Naive B cell (primary cell): ENCODE measurements at regions not wholly inside any gene's neighbourhood (a gene's known extent, or its start where the extent isn't known, plus 50 kb on each side); places are given as distances from the start of the nearest gene placed in this dataset.

Source experiments
- ATAC-seq, 2 donors: fragments of 150-1000 bp; cut with Tn5 transposase; 2 replicates each; pipeline ENCODE4 v1.10.0; 2021; ENCODE audit warnings: low read depth in 2 of 2, mild to moderate bottlenecking in 2 of 2, moderate library complexity in 2 of 2
- DNase-seq: peaks from one replicate; pipeline ENCODE4 v3.0.0; 2022
- H3K27ac Mint-ChIP-seq, 6 donors: one replicate each; pipeline ENCODE4 v1.8.0; 2020 to 2022; ENCODE audit warnings: mild to moderate bottlenecking in 6 of 6, mixed read lengths in 6 of 6, moderate library complexity in 5 of 6, inconsistent platforms in 2 of 6
- H3K27me3 Mint-ChIP-seq, 3 donors: one replicate each; pipeline ENCODE4 v1.8.0; 2021 to 2022; ENCODE audit warnings: mixed read lengths in 3 of 3, mild to moderate bottlenecking in 1 of 3
- H3K36me3 Mint-ChIP-seq, 2 donors: one replicate each; pipeline ENCODE4 v1.8.0; 2020 to 2022; ENCODE audit warnings: mixed read lengths in 2 of 2, inconsistent platforms in 1 of 2, mild to moderate bottlenecking in 1 of 2
- H3K4me1 Mint-ChIP-seq, 3 donors: one replicate each; pipeline ENCODE4 v1.8.0; 2020 to 2022; ENCODE audit warnings: mixed read lengths in 3 of 3, inconsistent platforms in 1 of 3, mild to moderate bottlenecking in 1 of 3, moderate library complexity in 1 of 3
- H3K4me3 Mint-ChIP-seq, 8 donors: one replicate each; pipeline ENCODE4 v1.8.0; 2020 to 2022; ENCODE audit warnings: mild to moderate bottlenecking in 8 of 8, mixed read lengths in 8 of 8, moderate library complexity in 8 of 8, inconsistent platforms in 2 of 8
- H3K9me3 Mint-ChIP-seq, 7 donors: one replicate each; pipeline ENCODE4 v1.8.0; 2020 to 2022; ENCODE audit warnings: mixed read lengths in 7 of 7, mild to moderate bottlenecking in 5 of 7, inconsistent platforms in 2 of 7, moderate library complexity in 1 of 7

DNA sequence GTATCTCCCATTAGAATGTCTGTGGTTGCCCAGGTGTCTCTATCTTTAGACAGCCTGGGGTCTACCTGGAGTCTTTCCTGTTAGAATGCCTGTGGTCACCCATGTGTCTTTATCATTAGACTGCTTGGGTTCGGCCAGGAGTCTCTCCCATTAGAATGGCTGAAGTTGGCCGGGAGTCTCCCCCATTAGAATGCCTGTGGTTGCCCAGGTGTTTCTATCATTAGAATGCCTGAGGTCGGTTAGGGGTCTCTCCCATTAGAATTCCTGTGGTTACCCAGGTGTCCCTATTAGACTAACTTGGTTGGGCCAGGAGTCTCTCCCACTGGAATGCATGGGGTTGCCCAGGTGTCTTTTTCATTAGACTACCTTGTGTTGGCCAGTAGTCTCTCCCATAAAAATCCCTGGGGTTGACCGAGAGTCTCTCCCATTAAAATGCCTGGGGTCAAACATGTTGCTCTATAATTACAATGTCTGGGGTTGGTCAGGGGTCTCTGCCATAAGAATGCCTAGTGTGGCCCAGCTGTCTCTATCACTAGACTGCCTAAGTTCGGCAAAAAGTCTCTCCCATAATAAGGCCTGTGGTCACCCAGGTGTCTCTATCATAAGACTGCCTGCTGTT, 1448.7 kb downstream of the UQCRFS1 start:
- ATAC-seq (no peak), DNase-seq (no peak)
- Mint-ChIP-seq H3K9me3 (peaks cover 26 to 76% (median 67%) of the 10 kb centered on the region in 7 donors), H3K4me1 (no peaks in the 10 kb centered on the region), H3K27me3 (no peaks in the 10 kb centered on the region), H3K36me3 (peaks cover 8 to 25% of the 10 kb centered on the region in 2 donors), H3K27ac (peak overlapping the region in 1 of 6 donors; percentile 44), H3K4me3 (no peak overlapping the region)

DNA sequence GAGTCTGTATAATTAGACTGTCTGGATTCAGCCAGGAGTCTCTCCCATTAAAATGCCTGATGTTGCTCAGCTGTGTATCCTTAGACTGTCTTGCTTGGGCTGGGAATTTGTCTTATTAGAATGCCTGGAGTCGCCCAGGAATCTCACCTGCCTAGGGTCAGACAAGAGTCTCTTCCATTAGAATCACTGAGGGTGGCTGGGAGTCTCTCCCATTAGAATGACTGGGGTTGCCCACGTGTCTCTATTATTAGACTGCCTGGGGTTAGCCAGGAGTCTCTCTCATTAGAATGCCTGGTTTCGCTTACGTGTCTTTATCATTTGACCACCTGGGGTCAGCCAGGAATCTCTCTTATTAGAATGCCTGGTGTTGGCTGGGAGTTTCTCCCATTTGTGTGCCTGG, 1450.0 kb downstream of the UQCRFS1 start:
- Mint-ChIP-seq H3K9me3 (peaks cover 26 to 63% (median 57%) of the 10 kb centered on the region in 7 donors), H3K27ac (no peak overlapping the region), H3K4me1 (no peaks in the 10 kb centered on the region), H3K36me3 (peaks cover 8 to 21% of the 10 kb centered on the region in 2 donors), H3K4me3 (no peak overlapping the region), H3K27me3 (no peaks in the 10 kb centered on the region)
- no peak for ATAC-seq
- DNase-seq = no peak

DNA sequence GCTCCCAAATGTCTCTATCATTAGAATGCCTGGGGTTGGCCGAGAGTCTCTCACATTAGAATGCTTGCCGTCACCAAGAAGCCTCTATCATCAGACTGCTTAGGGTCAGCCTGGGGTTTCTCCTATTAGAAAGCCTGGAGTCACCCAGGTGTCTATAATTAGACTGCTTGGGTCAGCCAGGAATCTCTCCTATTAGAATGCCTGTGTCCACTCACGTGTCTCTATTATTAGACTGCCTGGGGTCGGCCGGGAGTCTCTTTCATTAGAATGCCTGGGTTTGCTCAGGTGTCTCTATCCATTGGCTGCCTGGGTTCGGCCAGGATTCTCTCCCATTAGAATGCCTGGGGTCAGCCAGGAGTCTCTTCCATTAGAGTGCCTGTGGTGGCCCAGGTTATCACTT, 1453.1 kb downstream of the UQCRFS1 start:
- Mint-ChIP-seq H3K27ac (no peak overlapping the region), H3K36me3 (peaks cover 8 to 21% of the 10 kb centered on the region in 2 donors), H3K9me3 (peaks cover 17 to 33% (median 28%) of the 10 kb centered on the region in 7 donors)

DNA sequence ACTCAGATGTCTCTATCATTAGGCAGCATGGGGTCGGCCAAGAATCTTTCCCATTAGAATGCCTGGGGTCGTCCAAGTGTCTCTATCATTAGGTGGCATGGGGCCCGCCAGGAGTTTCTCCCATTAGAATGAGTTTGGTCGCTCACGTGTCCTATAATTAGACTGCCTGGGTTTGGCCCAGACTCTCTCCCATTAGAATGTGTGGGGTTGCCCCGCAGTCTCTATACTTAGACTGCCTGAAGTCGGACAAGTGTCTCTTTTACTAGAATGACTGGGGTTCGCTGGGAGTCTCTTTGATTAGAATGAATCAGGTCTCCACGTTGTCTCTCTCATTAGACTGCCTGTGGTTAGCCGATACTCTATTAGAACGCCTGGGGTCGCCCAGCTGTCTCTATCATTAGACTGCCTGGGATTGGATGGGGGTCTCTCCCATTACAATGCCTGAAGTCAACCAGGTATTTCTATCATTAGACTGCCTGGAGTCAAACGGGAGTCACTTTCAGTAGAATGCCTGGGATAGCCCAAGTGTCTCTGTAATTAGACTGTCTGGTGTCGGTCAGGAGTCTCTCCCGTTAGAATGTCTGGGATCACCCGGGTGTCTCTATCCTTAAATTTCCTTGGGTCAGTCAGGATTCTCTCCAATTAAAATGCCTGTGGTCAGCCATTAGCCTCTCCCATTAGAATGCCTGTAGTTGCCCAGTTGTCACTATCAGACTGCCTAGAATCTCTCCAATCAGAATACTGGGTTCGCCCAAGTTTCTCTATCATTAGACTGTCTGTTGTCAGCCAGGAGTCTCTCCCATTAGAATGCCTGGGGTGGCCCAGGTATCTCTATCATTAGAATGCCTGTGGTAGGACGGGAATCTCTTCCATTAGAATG, 1454.1 kb downstream of the UQCRFS1 start:
- Mint-ChIP-seq H3K9me3 (peaks cover 12 to 28% (median 21%) of the 10 kb centered on the region in 7 donors), H3K36me3 (peaks cover 8 to 21% of the 10 kb centered on the region in 2 donors), H3K4me1 (no peaks in the 10 kb centered on the region), H3K4me3 (no peak overlapping the region), H3K27me3 (no peaks in the 10 kb centered on the region), H3K27ac (no peak overlapping the region)
- ATAC-seq (no peak), DNase-seq (no peak)

More for the DNA sequence above, 1453.1 kb downstream of the UQCRFS1 start:
- H3K27me3 Mint-ChIP-seq = no peaks in the 10 kb centered on the region
- ATAC-seq (no peak), DNase-seq (no peak)
- no peaks in the 10 kb centered on the region for H3K4me1 Mint-ChIP-seq
- H3K4me3 Mint-ChIP-seq = no peak overlapping the region

DNA sequence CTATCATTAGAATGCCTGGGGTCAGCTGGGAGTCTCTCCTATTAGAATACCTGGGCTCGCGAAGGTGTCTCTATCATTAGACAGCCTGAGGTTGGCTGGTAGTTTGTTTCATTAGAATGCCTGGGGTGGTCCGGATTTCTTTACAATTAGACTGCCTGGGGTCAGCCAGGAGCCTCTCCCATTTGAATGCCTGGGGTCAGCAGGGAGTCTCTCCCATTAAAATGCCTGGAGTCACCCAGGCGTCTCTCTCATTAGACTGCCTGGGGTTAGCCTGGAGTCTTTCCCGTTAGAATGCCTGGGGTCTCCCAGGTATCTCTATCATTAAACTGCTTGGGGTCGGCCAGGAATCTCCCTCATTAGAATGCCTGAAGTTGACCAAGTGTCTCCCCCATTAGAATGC, 1458.3 kb downstream of the UQCRFS1 start:
- no peaks in the 10 kb centered on the region for H3K4me1 Mint-ChIP-seq
- H3K27me3 Mint-ChIP-seq = no peaks in the 10 kb centered on the region
- no peak overlapping the region for H3K4me3 Mint-ChIP-seq
- ATAC-seq = no peak
- peaks cover 0 to 7% of the 10 kb centered on the region in 2 donors for H3K36me3 Mint-ChIP-seq
- H3K27ac Mint-ChIP-seq = no peak overlapping the region
- H3K9me3 Mint-ChIP-seq = peaks cover 0 to 7% (median 0%) of the 10 kb centered on the region in 7 donors
- DNase-seq = no peak

DNA sequence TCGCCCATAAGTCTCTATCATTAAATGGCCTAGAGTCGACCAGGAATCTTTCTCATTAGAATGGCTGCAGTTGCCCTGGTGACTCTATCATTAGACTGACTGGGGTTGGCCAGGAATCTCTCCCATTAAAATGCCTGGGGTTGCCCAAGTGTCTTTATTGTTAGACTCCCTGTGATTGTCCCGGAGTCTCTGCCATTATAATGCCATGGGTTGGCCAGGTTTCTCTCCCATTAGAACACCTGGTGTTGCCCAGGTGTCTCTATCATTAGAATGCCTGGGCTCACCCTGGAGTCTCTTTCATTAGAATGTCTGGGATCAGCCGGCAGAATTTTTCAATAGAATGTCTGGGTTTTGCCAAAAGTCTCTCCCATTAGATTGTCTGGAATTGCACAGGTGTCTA, 1459.3 kb downstream of the UQCRFS1 start:
- DNase-seq = no peak
- H3K27ac Mint-ChIP-seq = peak overlapping the region in 1 of 6 donors; percentile 55
- no peaks in the 10 kb centered on the region for H3K27me3 Mint-ChIP-seq
- no peak for ATAC-seq
- peaks cover 0 to 4% of the 10 kb centered on the region in 2 donors for H3K36me3 Mint-ChIP-seq
- H3K9me3 Mint-ChIP-seq = peaks cover 0 to 3% (median 0%) of the 10 kb centered on the region in 7 donors
- H3K4me3 Mint-ChIP-seq = no peak overlapping the region
- H3K4me1 Mint-ChIP-seq = no peaks in the 10 kb centered on the region

DNA sequence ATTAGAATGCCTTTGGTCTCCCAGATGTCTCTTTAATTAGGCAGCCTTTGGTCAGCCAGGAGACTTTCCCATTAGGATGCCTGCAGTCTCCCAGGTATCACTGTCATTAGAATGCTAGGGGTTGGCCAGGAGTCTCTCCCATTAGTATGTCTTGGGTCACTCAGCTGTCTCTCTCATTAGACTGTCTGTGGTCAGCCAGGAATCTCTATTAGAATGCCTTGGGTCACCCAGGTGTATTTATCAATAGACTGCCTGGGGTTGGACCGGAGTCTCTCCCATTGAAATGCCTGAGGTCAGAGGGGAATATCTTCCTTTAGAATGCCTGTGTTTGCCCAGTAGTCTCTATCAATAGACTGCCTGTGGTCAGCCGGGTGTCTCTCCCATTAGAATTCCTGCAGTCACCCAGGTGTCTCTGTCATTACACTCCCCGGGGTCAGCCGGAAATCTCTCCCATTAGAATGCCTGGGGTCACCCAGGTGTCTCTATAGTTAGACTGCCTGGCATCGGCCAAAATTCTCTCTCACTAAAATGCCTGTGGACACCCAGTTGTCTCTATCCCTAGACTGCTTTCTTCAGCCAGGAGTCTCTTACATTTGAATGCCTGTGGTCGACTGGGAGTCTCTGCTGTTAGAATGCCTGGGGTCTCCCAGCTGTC, 1460.3 kb downstream of the UQCRFS1 start:
- ATAC-seq = no peak
- no peak for DNase-seq
- no peak overlapping the region for H3K4me3 Mint-ChIP-seq
- peaks cover 0 to 9% (median 0%) of the 10 kb centered on the region in 7 donors for H3K9me3 Mint-ChIP-seq
- H3K36me3 Mint-ChIP-seq = peaks cover 0 to 6% of the 10 kb centered on the region in 2 donors
- H3K27me3 Mint-ChIP-seq = no peaks in the 10 kb centered on the region
- peaks cover 0 to under 1% (median 0%) of the 10 kb centered on the region in 3 donors for H3K4me1 Mint-ChIP-seq
- H3K27ac Mint-ChIP-seq = no peak overlapping the region

DNA sequence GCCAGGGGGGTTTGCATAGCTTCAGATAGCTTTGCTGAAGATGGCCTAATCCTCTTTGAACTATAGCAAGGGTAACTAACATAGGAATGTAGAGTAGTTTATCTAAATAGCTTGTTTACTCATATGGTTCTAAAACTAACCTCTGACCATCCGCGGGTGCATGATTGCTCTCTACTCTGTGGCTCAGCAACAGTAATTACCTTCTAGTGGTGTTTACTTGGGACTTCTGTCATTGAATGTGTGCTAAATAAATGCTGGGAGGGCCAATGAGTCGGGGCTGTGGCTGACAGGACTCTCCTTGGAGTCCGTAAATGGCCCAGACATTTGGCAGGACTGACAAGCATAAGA, 1461.9 kb downstream of the UQCRFS1 start:
- peaks cover 0 to 12% (median 0%) of the 10 kb centered on the region in 7 donors for H3K9me3 Mint-ChIP-seq

DNA sequence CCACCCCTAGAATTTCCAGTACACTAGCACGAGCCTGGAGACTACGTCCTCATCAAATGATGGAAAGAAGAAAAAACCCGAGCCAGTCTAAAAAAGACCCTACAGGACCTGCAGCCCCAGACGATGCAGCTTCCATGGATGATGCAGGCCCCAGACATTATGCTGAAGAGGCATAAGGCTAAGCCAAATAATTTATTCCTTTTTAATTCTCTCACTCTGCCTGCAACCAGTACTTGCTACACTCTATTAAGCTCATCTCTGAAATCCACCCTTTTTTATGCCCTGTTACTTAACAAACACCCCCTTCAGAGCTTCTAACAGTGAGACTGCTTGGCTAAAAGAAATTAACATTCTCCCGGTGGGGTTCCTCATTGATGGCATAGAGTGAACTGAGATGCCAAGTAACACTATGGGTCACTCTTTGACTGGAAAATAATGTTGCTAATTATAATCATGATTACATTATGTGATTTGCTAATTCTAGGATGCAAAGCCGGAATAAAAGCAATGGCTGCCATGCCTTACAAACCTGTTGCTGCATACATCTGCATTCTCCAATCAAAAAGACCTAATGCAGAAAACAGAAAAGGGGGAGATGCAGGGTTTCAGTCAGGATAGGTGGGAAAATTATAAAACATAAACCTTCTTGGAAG, 1462.4 kb downstream of the UQCRFS1 start:
- Mint-ChIP-seq H3K36me3 (peaks cover 6 to 15% of the 10 kb centered on the region in 2 donors), H3K27me3 (no peaks in the 10 kb centered on the region), H3K9me3 (peaks cover 0 to 12% (median 0%) of the 10 kb centered on the region in 7 donors), H3K27ac (no peak overlapping the region), H3K4me1 (peaks cover 0 to 19% (median 18%) of the 10 kb centered on the region in 3 donors), H3K4me3 (no peak overlapping the region)
- DNase-seq (no peak), ATAC-seq (no peak)

More for the DNA sequence above, 1461.9 kb downstream of the UQCRFS1 start:
- DNase-seq (no peak), ATAC-seq (no peak)
- no peak overlapping the region for H3K27ac Mint-ChIP-seq
- H3K36me3 Mint-ChIP-seq = peaks cover 1 to 10% of the 10 kb centered on the region in 2 donors
- no peaks in the 10 kb centered on the region for H3K27me3 Mint-ChIP-seq
- no peak overlapping the region for H3K4me3 Mint-ChIP-seq
- peaks cover 0 to 16% (median 13%) of the 10 kb centered on the region in 3 donors for H3K4me1 Mint-ChIP-seq

DNA sequence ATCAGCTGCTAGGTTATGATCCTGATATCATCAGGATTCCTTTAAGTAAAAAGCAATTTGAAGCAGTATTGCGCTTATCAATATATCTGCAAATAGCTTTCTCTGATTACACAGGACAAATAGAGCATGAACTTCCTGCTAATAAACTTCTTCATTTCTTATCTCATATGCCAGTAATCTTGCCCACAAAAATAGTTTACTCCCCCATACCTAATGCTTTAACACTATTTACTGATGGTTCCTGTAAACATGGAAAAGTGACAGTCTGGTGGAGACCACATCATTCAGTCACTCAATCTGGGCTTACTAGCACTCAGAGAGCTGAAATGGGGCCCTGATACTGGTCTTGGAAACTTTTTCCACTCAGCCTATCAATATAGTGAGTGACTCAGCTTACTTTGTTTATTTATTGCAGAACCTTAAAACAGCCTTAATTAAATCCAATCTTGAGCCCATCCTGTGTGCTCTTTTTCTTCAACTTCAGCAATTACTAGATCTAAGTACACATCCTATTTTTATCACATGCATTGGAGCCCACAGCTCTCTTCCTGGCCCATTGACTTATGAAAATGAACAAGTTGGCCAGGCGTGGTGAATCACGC, 1464.3 kb downstream of the UQCRFS1 start:
- Mint-ChIP-seq H3K27ac (peak overlapping the region in 1 of 6 donors; percentile 70), H3K4me1 (peaks cover 0 to 19% (median 18%) of the 10 kb centered on the region in 3 donors), H3K9me3 (peaks cover 0 to 12% (median 0%) of the 10 kb centered on the region in 7 donors), H3K36me3 (peaks cover 19 to 29% of the 10 kb centered on the region in 2 donors), H3K27me3 (no peaks in the 10 kb centered on the region), H3K4me3 (no peak overlapping the region)
- DNase-seq = no peak
- no peak for ATAC-seq

DNA sequence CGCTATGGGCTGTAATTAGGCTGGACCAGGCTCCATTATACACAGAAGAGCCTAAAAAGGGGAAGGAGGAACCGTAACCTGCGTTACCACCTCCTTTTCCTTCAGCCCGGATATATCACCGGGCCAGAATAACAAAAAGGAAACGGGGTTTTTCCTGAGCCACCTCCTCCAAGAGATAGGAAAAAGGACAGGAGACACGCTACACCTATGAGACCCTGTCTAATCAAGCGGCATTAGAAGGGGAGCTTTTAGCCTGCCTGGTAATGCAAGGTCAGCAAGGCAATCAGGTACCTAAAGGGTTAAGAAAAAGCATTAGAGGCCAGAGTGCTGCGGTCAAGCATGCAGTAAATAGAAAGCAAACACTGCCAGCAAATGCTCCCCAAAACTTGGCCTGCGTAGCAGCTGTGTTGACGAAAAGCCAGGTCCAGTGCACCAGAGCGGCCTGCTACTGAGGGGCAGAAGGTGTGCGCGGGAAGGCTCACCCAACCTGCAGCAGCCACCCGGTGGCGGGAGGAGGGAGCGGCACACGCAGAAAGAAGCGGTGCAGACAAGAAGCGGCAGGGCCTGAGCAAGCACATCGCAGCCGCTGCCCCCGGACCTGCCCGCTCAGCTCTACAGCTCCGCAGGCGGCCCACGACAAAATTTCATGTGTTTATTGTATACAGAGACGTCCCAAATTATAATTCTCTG, 1466.1 kb downstream of the UQCRFS1 start:
- H3K27me3 Mint-ChIP-seq = no peaks in the 10 kb centered on the region
- H3K4me3 Mint-ChIP-seq = peak overlapping the region in 6 of 8 donors; percentile 5 to 85 (median 44)
- peaks cover 0 to 12% (median 2%) of the 10 kb centered on the region in 7 donors for H3K9me3 Mint-ChIP-seq
- H3K27ac Mint-ChIP-seq = no peak overlapping the region
- H3K36me3 Mint-ChIP-seq = peaks cover 19 to 29% of the 10 kb centered on the region in 2 donors
- DNase-seq (no peak), ATAC-seq (peak; percentile 40 to 60)
- H3K4me1 Mint-ChIP-seq = peaks cover 0 to 19% (median 18%) of the 10 kb centered on the region in 3 donors

DNA sequence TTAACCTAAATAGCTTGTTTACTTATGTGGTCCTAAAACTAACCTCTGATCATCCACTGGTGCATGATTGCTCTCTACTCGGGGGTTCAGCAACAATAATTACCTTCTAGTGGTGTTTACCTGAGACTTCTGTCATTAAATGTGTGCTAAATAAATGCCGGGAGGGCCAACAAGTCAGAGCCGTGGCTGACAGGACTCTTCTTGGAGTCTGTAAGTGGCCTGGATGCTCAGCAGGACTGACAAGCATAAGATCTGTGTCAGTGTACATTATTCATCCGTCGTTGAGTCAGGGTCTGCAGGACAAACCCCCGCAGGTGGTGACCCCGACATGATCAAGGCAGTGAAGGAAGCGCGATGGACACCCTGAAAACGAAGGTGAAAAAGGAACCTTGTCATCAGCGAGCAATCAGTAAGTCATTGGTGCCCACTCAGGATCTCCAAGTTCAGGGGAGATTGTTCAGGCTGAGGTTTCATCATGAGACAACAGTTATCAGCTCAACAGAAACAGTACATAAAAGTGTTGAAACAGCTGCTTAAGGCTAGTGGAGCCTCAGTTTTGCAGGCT, 1466.9 kb downstream of the UQCRFS1 start:
- peaks cover 22 to 29% of the 10 kb centered on the region in 2 donors for H3K36me3 Mint-ChIP-seq
- H3K4me1 Mint-ChIP-seq = peaks cover 0 to 19% (median 18%) of the 10 kb centered on the region in 3 donors
- H3K4me3 Mint-ChIP-seq = peak overlapping the region in 1 of 8 donors; percentile 3
- peaks cover 0 to 12% (median 2%) of the 10 kb centered on the region in 7 donors for H3K9me3 Mint-ChIP-seq
- ATAC-seq = no peak
- no peaks in the 10 kb centered on the region for H3K27me3 Mint-ChIP-seq
- no peak for DNase-seq
- H3K27ac Mint-ChIP-seq = no peak overlapping the region
